CD4-positive, alpha-beta T cell treated with Interleukin-2 at 100 ng/mL for 4 hours (primary cell): ENCODE measurements at regions not wholly inside any gene's neighbourhood (a gene's known extent, or its start where the extent isn't known, plus 50 kb on each side); places are given as distances from the start of the nearest gene placed in this dataset.

Source experiments
- DNase-seq: peaks from one replicate; pipeline ENCODE4 v3.0.0-alpha.2; 2020; ENCODE audit warnings: low spot score

- DNase-seq: no peak
Observed at GRCh38 chr15:92565351-92566125, 90.0 kb downstream of the FAM174B start.

GRCh38 chr15:92561754-92562153 lies 93.8 kb downstream of the FAM174B start:
- no peak for DNase-seq

DNA sequence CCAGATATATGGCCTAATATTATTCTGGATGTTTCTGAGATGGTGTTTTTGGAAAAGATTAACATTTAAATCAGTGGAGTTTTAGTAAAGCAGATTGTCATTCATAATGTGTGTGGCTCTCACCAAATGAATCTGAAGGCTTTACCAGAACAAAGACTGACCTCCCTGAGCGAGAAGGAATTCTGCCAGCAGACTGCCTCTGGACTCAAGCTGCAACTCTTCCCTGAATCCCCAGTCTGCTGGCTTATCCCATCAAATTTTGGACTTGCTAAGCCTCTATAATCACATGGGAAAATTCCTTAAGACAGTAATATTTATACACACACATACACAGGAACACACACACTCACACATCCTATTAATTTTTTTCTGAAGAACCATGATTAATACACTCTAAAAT lies 102.3 kb downstream of the FAM174B start:
- DNase-seq: no peak

- no peak for DNase-seq
Observed at GRCh38 chr15:92545996-92546395, 109.6 kb downstream of the FAM174B start.

DNA sequence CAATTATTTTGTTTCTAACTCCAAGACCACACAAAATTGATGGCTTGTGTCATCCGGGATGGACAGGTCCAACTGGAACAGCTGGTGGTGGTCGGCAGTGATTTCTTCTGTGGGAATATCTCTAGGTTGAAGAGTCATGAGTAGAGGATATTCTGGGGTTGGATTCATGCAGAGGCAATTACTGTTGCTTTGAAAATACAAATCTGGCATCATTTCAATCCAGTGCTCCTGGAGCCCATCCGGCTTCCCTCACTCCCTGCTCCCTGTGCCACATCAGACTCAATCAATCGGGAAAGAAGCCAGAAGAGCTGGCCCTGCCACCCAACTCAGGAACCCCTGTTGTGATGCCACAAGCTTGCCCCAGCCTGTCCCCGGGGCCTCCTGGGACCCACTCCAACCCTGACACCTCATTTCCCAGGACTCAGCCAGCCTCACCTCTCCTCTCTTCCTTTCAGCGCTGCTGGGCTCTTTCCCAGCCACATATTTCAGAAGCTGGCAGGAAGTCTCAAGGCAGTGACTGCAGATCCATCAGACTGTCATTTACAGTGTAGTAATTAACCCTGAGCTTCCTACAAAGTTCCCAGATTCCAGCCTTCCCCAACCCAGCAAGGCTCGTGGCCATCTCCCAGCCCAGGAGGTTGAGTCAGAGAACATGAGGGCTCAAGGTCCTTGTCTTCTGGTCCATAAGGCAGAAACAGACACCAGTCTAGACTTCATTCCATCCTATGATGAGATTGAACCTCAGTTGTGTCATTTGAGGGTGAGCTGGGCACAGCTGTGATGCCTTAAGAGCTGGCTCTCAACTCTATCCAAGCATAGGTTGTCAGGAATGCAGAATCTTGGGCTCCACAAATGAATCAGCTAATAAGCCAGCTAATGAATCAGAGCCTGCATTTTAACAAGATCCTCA lies 114.0 kb downstream of the FAM174B start:
- DNase-seq: no peak

DNA sequence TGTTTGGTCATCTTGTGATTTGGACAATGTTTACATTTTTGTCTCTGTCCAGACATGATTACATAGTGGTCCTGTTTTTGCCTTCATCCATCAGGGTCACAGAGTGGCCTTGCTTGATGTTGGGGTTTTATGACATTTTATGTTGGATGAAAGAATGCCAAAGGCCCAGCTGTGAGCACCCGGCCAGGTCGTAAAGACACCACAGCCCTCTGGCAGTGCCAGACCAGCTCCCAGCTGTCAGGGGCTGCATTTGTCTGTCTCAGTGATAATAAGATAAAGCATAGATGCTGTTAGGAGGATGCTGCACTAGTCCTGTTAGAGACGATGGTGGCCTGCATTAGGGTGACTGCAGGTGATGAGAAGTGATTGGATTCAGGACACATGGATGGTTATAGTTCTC lies 117.5 kb downstream of the FAM174B start:
- no peak for DNase-seq

DNA sequence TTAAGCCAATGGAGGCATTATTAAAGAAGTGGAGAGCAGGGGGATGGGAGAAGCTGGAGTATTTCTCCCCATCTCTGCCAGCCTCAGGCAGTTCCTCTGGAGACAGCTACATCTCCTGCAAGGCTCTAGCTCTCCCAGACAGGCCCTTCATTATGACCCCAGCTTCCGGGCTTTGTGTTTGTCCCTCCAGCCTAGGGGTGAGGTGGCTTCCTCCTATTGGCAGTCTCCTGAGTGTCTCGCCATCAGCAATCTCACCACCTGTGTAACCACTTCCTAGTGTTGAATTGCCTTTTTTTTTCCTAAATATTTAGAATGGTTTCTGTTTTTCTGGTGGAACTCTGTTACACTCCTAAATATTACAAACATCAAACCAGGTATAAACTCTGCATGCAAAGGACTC lies 122.3 kb downstream of the FAM174B start:
- no peak for DNase-seq

DNA sequence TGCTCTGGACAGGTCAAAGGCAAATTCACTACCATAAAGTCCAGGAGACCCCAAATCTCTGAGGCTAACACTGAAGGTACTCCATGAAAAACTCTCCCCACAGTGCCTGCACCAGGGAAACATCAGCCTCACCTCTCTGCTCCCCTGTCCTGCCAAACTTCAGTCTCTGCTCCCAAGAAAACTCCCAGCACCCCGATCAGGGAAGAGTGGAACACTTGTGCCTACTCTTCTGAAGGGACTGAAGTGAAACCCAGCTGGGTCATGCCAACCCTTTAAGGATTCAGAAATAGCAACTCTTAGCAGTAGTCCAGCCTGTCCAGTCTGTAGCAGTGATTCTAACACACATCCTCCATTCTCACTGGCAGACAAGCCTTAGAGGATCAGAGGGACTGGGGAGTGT lies 124.2 kb downstream of the FAM174B start:
- no peak for DNase-seq

DNA sequence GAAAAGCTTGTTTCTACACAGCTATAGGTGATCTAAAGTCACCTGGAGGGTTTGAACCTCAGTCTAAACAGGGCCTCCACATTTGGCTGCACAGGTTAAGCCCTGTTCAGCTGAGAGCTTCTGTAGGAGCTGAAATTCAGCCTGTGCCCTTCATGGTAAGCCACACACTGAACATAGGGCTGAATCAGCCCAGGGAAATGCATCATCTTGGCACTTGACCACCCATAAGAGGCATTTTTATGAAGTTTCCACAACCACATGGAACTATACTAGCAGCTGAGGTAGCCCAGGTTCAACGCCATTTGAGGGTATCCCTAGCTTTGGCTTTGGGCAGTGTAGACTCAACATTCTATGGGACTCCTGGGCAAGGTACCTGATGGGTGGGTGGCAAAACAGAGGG lies 126.8 kb downstream of the FAM174B start:
- DNase-seq: no peak

GRCh38 chr15:92527197-92527596 lies 128.4 kb downstream of the FAM174B start:
- no peak for DNase-seq

DNA sequence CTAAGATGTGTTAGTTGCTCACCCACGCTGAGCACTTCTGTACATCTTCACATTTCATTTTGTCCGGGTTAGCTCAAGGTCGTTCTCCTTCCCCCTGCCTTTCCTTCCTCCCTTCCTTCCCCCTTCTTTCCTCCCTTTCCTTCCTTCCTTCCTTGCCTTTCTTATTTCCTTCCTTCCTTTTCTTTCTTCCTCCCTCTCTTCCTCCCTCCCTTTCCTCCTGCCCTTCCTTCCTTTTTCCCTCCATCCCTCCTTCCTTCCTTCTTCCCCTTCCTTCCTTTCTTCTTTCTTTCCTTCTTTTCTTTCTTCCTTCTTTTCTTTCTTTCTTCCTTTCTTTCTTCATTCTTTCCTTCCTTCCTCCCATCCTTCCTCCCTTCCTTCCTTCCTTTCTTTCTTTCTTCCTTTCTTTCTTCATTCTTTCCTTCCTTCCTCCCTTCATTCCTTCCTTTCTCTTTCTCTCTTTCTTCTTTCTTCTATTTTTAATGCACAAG lies 129.8 kb downstream of the FAM174B start:
- DNase-seq: no peak

DNA sequence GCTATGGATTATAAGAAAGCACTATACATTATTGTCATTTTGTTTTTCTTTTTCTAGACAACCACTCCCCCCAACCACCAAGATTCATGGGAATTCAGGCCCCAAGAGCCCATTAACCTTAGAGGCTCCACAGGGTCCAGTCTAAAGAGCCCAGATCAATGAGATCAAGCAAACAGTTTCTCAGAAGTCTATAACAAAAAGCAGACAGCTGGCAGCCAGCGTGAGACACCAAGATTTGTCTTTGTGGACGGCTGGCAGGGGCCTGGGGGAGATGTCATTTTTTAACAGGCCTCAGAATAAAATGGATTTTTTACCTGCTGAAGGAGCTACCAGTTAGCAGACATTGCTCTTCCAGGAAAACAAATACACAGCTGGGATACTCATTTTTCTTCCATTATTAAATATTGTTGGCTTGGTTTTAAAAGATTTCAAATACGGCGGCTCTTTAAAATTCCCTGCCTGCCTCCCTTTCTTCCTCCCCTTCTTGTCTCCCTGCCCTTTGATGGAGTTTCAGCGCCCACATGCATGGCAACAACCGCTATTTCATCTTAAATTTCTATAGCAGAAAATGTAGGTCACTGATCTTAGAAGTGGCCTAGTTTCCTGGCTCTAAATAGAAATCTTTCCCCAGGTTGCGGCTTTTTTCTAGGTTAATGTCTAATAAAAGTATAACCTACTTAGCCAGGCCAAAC lies 130.6 kb downstream of the FAM174B start:
- no peak for DNase-seq

GRCh38 chr15:92524161-92524560 lies 130.5 kb downstream of the ST8SIA2 start:
- no peak for DNase-seq

DNA sequence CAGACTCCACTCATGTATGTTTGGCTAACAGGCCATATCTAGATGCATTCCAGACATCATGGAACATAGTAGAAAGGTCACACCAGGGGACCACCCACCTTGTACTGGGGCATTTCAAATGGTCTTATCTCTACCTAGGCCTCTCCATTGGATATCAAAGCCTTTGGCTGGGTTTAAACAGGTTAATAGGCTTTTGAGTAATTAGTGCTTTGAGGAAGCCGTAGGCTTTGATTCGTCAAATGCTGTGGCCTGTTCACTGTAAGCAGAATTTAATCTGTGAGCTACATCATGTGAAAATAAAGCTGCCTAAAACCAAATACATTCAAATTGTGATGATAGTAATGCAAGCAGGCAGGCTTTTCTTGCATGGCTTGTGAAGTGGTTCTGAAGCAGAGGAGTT lies 129.5 kb downstream of the ST8SIA2 start:
- no peak for DNase-seq

DNA sequence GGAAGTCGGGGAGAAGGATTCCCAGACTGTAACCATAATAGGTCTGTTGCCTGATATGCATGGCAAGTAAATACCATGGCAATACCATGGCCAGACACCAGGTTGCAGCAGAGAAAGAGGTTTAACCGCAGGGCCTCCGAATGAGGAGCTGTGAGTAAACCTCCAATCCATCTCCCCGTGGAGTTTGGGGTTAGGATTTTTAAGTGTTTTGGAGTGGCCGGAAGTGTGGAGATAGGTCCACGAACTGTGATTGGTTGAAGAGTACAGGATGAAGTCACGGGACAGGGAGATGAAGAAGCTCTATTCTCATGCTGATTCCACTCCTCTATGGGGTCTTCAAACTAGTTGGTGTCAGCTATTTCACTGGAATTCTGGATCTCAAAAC lies 127.9 kb downstream of the ST8SIA2 start:
- DNase-seq: peak; percentile 31

GRCh38 chr15:92520914-92521623 lies 127.4 kb downstream of the ST8SIA2 start:
- DNase-seq: no peak

DNA sequence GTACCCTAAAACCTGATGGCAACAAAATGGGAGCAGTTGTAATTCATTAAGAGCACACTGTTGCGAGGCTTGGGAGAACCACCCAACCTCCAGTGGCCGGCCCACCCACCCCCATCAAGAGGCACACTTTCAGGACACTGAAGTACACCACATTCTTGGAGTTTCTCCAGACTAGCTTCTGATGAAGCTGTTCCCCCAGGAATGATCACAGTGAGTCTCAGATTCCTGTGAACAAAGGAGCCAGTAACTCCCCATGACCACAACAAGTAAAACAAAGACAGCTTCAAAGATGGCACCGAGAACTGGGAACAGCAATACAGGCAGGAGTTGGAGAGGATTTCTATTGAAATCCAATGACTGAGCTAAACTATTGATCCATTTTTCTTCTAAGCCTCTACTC lies 126.0 kb downstream of the ST8SIA2 start:
- no peak for DNase-seq
